ENCODE measurements at regions not wholly inside any gene's neighbourhood (a gene's known extent, or its start where the extent isn't known, plus 50 kb on each side); places are given as distances from the start of the nearest gene placed in this dataset.

DNA sequence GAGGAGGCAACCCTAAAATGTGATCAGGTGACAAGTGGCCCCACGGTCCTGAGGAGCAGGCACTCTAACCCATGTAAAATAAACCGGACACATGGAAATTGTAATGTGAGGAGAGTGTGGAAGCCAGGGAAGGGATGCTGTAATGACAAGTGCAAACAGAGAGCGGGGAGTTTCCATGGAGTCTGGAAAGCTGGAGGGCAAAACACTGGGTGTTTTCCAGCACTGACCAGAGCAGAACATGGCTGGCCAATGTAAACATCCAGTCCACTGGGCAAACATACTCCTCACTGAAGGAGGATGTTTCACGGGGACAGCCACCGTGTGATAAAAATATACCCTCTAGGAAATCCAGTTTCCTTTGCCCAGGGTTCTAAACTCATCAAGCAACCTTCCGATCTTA is 219.0 kb upstream of the JARID2 start:
- WGBS (ENCODE audit: extremely low coverage, insufficient read length, low lambda C conversion rate) = no CpG with 5 or more reads among the region's 6 CpGs
- DNase-seq = no peak
- no peak overlapping the region for H4K5ac ChIP-seq (ENCODE audit: insufficient read length, low read depth, low read length)

More for the DNA sequence above, 219.0 kb upstream of the JARID2 start:
- Histone ChIP-seq H2AK5ac (ENCODE audit: insufficient read length, low read length) (no peak overlapping the region), H3K56ac (ENCODE audit: insufficient read length, low read depth, low read length) (no peak overlapping the region), H2BK20ac (ENCODE audit: low read depth, low read length, poor library complexity, severe bottlenecking) (no peak overlapping the region), H3K23me2 (ENCODE audit: insufficient read length, low read depth, low read length, poor library complexity, severe bottlenecking) (no peaks in the 10 kb centered on the region), H3K14ac (ENCODE audit: insufficient read depth, low read length) (no peak overlapping the region), H3K4me2 (ENCODE audit: insufficient read depth, insufficient read length, low read length) (no peak overlapping the region), H3K9ac (ENCODE audit: extremely low read depth, insufficient read length, low read length) (no peak overlapping the region), H2BK5ac (ENCODE audit: insufficient read length, low read length) (no peak overlapping the region), H3K18ac (ENCODE audit: insufficient read length, low read depth, low read length) (no peak overlapping the region), H3T11ph (ENCODE audit: low read length) (no peak overlapping the region), H3K4me1 (ENCODE audit: insufficient read depth, low read length) (peaks cover 3% of the 10 kb centered on the region), H4K8ac (replicated peaks; ENCODE audit: insufficient read length, low read depth, low read length) (no peak overlapping the region), H2BK15ac (ENCODE audit: low read depth, low read length) (no peak overlapping the region), H4K20me1 (ENCODE audit: control insufficient read depth, insufficient read depth, insufficient read length) (no peaks in the 10 kb centered on the region), H3K79me1 (ENCODE audit: insufficient read depth, low read depth, low read length, poor library complexity, severe bottlenecking) (no peaks in the 10 kb centered on the region), H2AFZ (ENCODE audit: low read length) (no peak overlapping the region), H3K27me3 (ENCODE audit: insufficient read depth, low read length) (no peaks in the 10 kb centered on the region), H4K91ac (ENCODE audit: insufficient read length, low read depth, low read length) (no peak overlapping the region), H3K9me3 (ENCODE audit: control insufficient read depth, low read depth, low read length) (no peaks in the 10 kb centered on the region), H3K4ac (ENCODE audit: low read depth, low read length) (no peak overlapping the region), H2BK120ac (ENCODE audit: low read depth, low read length, poor library complexity, severe bottlenecking) (no peak overlapping the region), H3K79me2 (ENCODE audit: insufficient read depth, low read length) (no peaks in the 10 kb centered on the region), H3K23ac (ENCODE audit: insufficient read length, low read depth, low read length) (no peak overlapping the region), H2BK12ac (ENCODE audit: insufficient read length, low read depth, low read length) (no peak overlapping the region), H3K27ac (ENCODE audit: insufficient read length, low read depth, low read length) (no peak overlapping the region)
- H3K36me3 Mint-ChIP-seq (ENCODE audit: insufficient read depth in 1 of 3, low read depth in 3 of 3) = peaks cover 2 to 26% (median 14%) of the 10 kb centered on the region in 3 experiments
- H3K4me3 Mint-ChIP-seq = no peak overlapping the region; a peak in 1 of 5 replicates
- peaks cover 17 to 18% of the 10 kb centered on the region in 2 experiments for H3K9me3 Mint-ChIP-seq
- no peaks in the 10 kb centered on the region for H3K27me3 Mint-ChIP-seq (ENCODE audit: low read depth)
- no peak overlapping the region for H3K27ac Mint-ChIP-seq
- TF ChIP-seq, protein P1, sequence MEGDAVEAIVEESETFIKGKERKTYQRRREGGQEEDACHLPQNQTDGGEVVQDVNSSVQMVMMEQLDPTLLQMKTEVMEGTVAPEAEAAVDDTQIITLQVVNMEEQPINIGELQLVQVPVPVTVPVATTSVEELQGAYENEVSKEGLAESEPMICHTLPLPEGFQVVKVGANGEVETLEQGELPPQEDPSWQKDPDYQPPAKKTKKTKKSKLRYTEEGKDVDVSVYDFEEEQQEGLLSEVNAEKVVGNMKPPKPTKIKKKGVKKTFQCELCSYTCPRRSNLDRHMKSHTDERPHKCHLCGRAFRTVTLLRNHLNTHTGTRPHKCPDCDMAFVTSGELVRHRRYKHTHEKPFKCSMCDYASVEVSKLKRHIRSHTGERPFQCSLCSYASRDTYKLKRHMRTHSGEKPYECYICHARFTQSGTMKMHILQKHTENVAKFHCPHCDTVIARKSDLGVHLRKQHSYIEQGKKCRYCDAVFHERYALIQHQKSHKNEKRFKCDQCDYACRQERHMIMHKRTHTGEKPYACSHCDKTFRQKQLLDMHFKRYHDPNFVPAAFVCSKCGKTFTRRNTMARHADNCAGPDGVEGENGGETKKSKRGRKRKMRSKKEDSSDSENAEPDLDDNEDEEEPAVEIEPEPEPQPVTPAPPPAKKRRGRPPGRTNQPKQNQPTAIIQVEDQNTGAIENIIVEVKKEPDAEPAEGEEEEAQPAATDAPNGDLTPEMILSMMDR (conservative IDR thresholded peaks at IDR 0.05) = no peak
- H3K4me1 Mint-ChIP-seq = peaks cover 27 to 28% of the 10 kb centered on the region in 2 experiments
